Prostate gland (tissue), 2 donors: ENCODE measurements at regions not wholly inside any gene's neighbourhood (a gene's known extent, or its start where the extent isn't known, plus 50 kb on each side); places are given as distances from the start of the nearest gene placed in this dataset.

Experiments used
- DNase-seq: peaks from one replicate; pipeline ENCODE4 v3.0.0-alpha.2; 2019; ENCODE audit warnings: low spot score
- H3K27ac ChIP-seq, 2 donors: fragments of 200-600 bp; sonication (generic); 2 replicates each; pipeline ENCODE4 v1.5.1; 2017 to 2019
- H3K27me3 ChIP-seq: fragments of 200-600 bp; sonication (generic); replicated peaks from 2 replicates; pipeline ENCODE4 v1.5.1; 2019; ENCODE audit not compliant: insufficient read depth
- H3K36me3 ChIP-seq, 2 donors: fragments of 200-600 bp; sonication (generic); 1 replicate in 1 of 2; 2 replicates in 1 of 2; pipeline versions ENCODE4 v1.5.1 to v1.8.1; 2017 to 2019
- H3K4me1 ChIP-seq: fragments of 200-600 bp; sonication (generic); replicated peaks from 2 replicates; pipeline ENCODE4 v1.5.1; 2019
- H3K4me3 ChIP-seq, 2 donors: fragments of 200-600 bp; sonication (generic); 2 replicates each; pipeline ENCODE4 v1.5.1; 2017 to 2019
- H3K9me3 ChIP-seq: fragments of 200-600 bp; sonication (generic); 2 replicates; pipeline ENCODE4 v1.5.1; 2017
- CTCF ChIP-seq, 4 experiments: fragments of 200-600 bp in 2 of 4; fragments of 450-650 bp in 2 of 4; sonication (generic) in 2 of 4; IDR thresholded peaks; 1 replicate in 3 of 4; 2 replicates in 1 of 4; pipeline ENCODE4 v1.5.1; 2016 to 2019; ENCODE audit warnings: antibody characterized with exemption in 4 of 4, mild to moderate bottlenecking in 2 of 4, moderate library complexity in 2 of 4
- POLR2A ChIP-seq: fragments of 450-650 bp; IDR thresholded peaks from one replicate; pipeline ENCODE4 v1.6.1; 2016; ENCODE audit warnings: antibody characterized with exemption, mild to moderate bottlenecking
- POLR2AphosphoS5 ChIP-seq: sonication (generic); formaldehyde crosslinking; IDR thresholded peaks from one replicate; pipeline ENCODE4 v1.6.1; 2017; ENCODE audit warnings: antibody characterized with exemption
- WGBS: methylation state at CpG from one replicate; pipeline ENCODE4 v1.1.5; 2018; 5-methylcytosine and 5-hydroxymethylcytosine counted together
- intact Hi-C: fragments of 100-400 bp; cut with DNase I; formaldehyde crosslinking; loops from one replicate; pipeline ENCODE4 v1.14.2; 2022

GRCh38 chr5:1708592-1709141, 91.0 kb downstream of the MRPL36 start:
- Histone ChIP-seq H3K9me3 (no peaks in the 10 kb centered on the region), H3K27me3 (no peaks in the 10 kb centered on the region), H3K36me3 (no peaks in the 10 kb centered on the region), H3K4me3 (no peak overlapping the region), H3K27ac (no peak overlapping the region), H3K4me1 (no peaks in the 10 kb centered on the region)
- TF ChIP-seq CTCF (IDR thresholded peaks at IDR 0.05) (no peak), POLR2AphosphoS5 (no peak), POLR2A (no peak)
- 68% methylated on average over 7 of the region's 7 CpGs for WGBS
- DNase-seq, result no peak
- intact Hi-C loops, result no loop called here

- Histone ChIP-seq H3K9me3 (no peaks in the 10 kb centered on the region), H3K27ac (no peak overlapping the region), H3K27me3 (no peaks in the 10 kb centered on the region), H3K4me1 (no peaks in the 10 kb centered on the region), H3K36me3 (no peaks in the 10 kb centered on the region), H3K4me3 (no peak overlapping the region)
- intact Hi-C loops, result no loop called here
- DNase-seq, result no peak
- 90% methylated on average over 7 of the region's 10 CpGs for WGBS
- no peak for TF ChIP-seq POLR2AphosphoS5
- TF ChIP-seq CTCF (IDR thresholded peaks at IDR 0.05), result no peak
- TF ChIP-seq POLR2A, result no peak
Observed at GRCh38 chr5:1707467-1707866, 92.2 kb downstream of the MRPL36 start.

DNA sequence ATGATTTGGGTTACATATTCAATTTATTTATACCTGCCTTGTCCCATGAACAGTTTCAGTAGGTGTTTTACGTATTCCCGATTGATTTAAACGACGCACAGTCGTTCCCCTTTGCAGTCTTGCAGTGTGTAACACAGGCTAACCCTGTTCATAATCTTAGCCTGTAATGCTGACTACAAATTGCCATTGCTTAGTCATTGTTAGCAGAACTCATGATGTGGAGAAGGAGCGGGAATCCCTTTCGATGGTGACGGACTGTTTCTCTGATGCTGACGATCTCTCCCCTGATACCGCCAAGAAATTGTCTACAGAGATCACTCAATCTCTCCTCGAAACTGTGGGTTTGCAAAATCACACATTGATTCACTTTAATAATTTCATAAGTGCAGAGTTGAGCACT, 93.2 kb downstream of the MRPL36 start:
- Histone ChIP-seq H3K27ac (no peak overlapping the region), H3K27me3 (no peaks in the 10 kb centered on the region), H3K4me3 (no peak overlapping the region), H3K36me3 (no peaks in the 10 kb centered on the region), H3K4me1 (no peaks in the 10 kb centered on the region), H3K9me3 (no peaks in the 10 kb centered on the region)
- DNase-seq, result no peak
- WGBS, result 93% methylated on average over 11 of the region's 11 CpGs
- intact Hi-C loops, result no loop called here
- TF ChIP-seq CTCF (IDR thresholded peaks at IDR 0.05) (no peak), POLR2AphosphoS5 (no peak), POLR2A (no peak)

- intact Hi-C loops, result no loop called here
- WGBS, result 88% methylated on average over 17 of the region's 17 CpGs
- TF ChIP-seq CTCF (IDR thresholded peaks at IDR 0.05) (no peak), POLR2AphosphoS5 (no peak), POLR2A (no peak)
Observed at GRCh38 chr5:1706021-1706420, 93.6 kb downstream of the MRPL36 start.

DNA sequence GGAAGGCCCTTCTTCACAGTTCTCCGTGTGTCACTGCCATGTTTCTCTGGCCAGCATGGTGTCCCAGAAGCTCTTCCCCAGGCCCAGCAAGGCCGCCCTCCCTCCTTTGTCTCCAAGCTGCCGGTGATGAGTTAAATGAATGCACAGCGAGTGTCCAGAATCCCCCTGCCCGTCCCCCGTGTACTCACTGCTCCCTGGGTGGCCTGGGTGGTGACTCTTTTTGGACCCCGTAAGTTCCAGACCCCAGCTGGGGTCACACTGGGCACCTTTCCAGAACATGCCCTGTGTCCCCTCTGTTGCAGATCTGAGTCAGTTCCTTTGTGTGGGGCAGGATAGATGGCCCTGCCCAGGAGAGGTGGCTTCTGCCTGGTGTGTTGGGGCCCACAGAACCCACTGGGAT, 95.0 kb downstream of the MRPL36 start:
- no peaks in the 10 kb centered on the region for H3K36me3 ChIP-seq
- TF ChIP-seq POLR2A, result no peak
- TF ChIP-seq CTCF (IDR thresholded peaks at IDR 0.05), result no peak
- TF ChIP-seq POLR2AphosphoS5, result no peak
- H3K27ac ChIP-seq, result no peak overlapping the region
- no peaks in the 10 kb centered on the region for H3K9me3 ChIP-seq
- no peak for DNase-seq
- no peak overlapping the region for H3K4me3 ChIP-seq
- H3K4me1 ChIP-seq, result no peaks in the 10 kb centered on the region
- intact Hi-C loops, result no loop called here
- 76% methylated on average over 7 of the region's 7 CpGs for WGBS
- H3K27me3 ChIP-seq, result no peaks in the 10 kb centered on the region

More at GRCh38 chr5:1706021-1706420, 93.6 kb downstream of the MRPL36 start:
- Histone ChIP-seq H3K4me3 (no peak overlapping the region), H3K4me1 (no peaks in the 10 kb centered on the region), H3K9me3 (no peaks in the 10 kb centered on the region), H3K27me3 (no peaks in the 10 kb centered on the region), H3K36me3 (no peaks in the 10 kb centered on the region), H3K27ac (no peak overlapping the region)
- DNase-seq, result no peak
